ENCODE measurements at regions not wholly inside any gene's neighbourhood (a gene's known extent, or its start where the extent isn't known, plus 50 kb on each side); places are given as distances from the start of the nearest gene placed in this dataset.
A peak's percentile ranks its signal among the peaks of the same experiment; 100 is the strongest.

- peaks cover 0 to 10% (median 0%) of the 10 kb centered on the region in 4 donors for H3K4me1 ChIP-seq
- DNase-seq, result no peak
- H3K36me3 ChIP-seq, result no peaks in the 10 kb centered on the region
- intact Hi-C loops (cut with DNase I; ENCODE audit: low total_unique reads), result no loop called here
- TF ChIP-seq CTCF (IDR thresholded peaks at IDR 0.05), result no peak
- no peaks in the 10 kb centered on the region for H3K27me3 ChIP-seq
- H3K4me3 ChIP-seq, result no peak overlapping the region
- H3K27ac ChIP-seq, result no peak overlapping the region
- no peaks in the 10 kb centered on the region for H3K9me3 ChIP-seq
These were observed 601.5 kb downstream of the RNF144B start for GRCh38 chr6:18988636-18989035.

- no peak overlapping the region for H3K27ac ChIP-seq
- H3K4me3 ChIP-seq, result no peak overlapping the region
- DNase-seq, result peak in 1 of 2 donors; percentile 73
- no peaks in the 10 kb centered on the region for H3K9me3 ChIP-seq
- H3K36me3 ChIP-seq, result no peaks in the 10 kb centered on the region
- peaks cover 0 to 10% (median 0%) of the 10 kb centered on the region in 4 donors for H3K4me1 ChIP-seq
- intact Hi-C loops (cut with DNase I; ENCODE audit: low total_unique reads), result no loop called here
- H3K27me3 ChIP-seq, result no peaks in the 10 kb centered on the region
- TF ChIP-seq CTCF (IDR thresholded peaks at IDR 0.05), result peak; percentile 32 to 37
These were observed 603.2 kb downstream of the RNF144B start for GRCh38 chr6:18990059-18990978.

- no peak for DNase-seq
- H3K4me3 ChIP-seq, result no peak overlapping the region
- no peaks in the 10 kb centered on the region for H3K9me3 ChIP-seq
- TF ChIP-seq CTCF (IDR thresholded peaks at IDR 0.05), result peak; percentile 39 to 46
- no peaks in the 10 kb centered on the region for H3K36me3 ChIP-seq
- no peaks in the 10 kb centered on the region for H3K4me1 ChIP-seq
- no peak overlapping the region for H3K27ac ChIP-seq
- H3K27me3 ChIP-seq, result no peaks in the 10 kb centered on the region
- intact Hi-C loops (cut with DNase I; ENCODE audit: low total_unique reads), result no loop called here
These were observed 610.3 kb downstream of the RNF144B start for GRCh38 chr6:18997375-18997826.

GRCh38 chr6:19002976-19003560, 615.9 kb downstream of the RNF144B start:
- intact Hi-C loops (cut with DNase I; ENCODE audit: low total_unique reads), result no loop called here
- no peaks in the 10 kb centered on the region for H3K4me1 ChIP-seq
- no peak for TF ChIP-seq CTCF (IDR thresholded peaks at IDR 0.05)
- H3K36me3 ChIP-seq, result no peaks in the 10 kb centered on the region
- no peaks in the 10 kb centered on the region for H3K27me3 ChIP-seq
- H3K9me3 ChIP-seq, result no peaks in the 10 kb centered on the region
- H3K27ac ChIP-seq, result no peak overlapping the region
- no peak overlapping the region for H3K4me3 ChIP-seq
- DNase-seq, result no peak

- Histone ChIP-seq H3K9me3 (no peaks in the 10 kb centered on the region), H3K4me1 (no peaks in the 10 kb centered on the region), H3K27me3 (no peaks in the 10 kb centered on the region), H3K4me3 (no peak overlapping the region), H3K36me3 (no peaks in the 10 kb centered on the region), H3K27ac (no peak overlapping the region)
- intact Hi-C loops (cut with DNase I; ENCODE audit: low total_unique reads), result no loop called here
- no peak for DNase-seq
- TF ChIP-seq CTCF (IDR thresholded peaks at IDR 0.05), result no peak
These were observed 617.0 kb downstream of the RNF144B start for GRCh38 chr6:19004176-19004575.

Data from tibial artery (tissue), 4 donors.